ENCODE measurements at regions not wholly inside any gene's neighbourhood (a gene's known extent, or its start where the extent isn't known, plus 50 kb on each side); places are given as distances from the start of the nearest gene placed in this dataset.

DNA sequence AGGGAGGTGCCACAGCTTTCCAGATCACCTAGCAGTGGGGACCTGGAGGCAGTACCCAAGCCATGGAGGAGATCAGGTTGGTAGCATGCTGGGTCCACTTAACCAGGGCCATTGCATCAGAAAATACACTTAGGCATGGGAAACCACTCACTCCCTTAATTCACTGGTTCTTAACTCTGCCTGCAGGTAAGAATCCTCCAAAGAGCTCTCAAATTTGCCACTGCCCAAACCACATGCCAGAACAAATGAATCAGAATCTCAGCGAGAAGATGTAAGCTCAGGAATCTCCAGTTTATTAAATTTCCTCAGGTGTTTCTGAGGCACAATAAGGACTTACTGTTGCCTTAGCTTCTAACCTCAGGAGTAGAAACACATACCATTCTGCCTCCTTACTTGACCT is 327.7 kb upstream of the RASGEF1B start:
- Histone ChIP-seq H3K4me1 (no peaks in the 10 kb centered on the region), H3K4me3 (no peak overlapping the region), H3K27me3 (no peaks in the 10 kb centered on the region), H3K36me3 (no peaks in the 10 kb centered on the region), H3K9me3 (no peaks in the 10 kb centered on the region), H3K27ac (no peak overlapping the region)
- 46 to 100% methylated on average over 1 of the region's 1 CpG for WGBS, 2 donors
- no peak for DNase-seq
- intact Hi-C loops (cut with DNase I), result no loop called here
- no peak for TF ChIP-seq POLR2A (IDR thresholded peaks at IDR 0.05)
- TF ChIP-seq, protein P1, sequence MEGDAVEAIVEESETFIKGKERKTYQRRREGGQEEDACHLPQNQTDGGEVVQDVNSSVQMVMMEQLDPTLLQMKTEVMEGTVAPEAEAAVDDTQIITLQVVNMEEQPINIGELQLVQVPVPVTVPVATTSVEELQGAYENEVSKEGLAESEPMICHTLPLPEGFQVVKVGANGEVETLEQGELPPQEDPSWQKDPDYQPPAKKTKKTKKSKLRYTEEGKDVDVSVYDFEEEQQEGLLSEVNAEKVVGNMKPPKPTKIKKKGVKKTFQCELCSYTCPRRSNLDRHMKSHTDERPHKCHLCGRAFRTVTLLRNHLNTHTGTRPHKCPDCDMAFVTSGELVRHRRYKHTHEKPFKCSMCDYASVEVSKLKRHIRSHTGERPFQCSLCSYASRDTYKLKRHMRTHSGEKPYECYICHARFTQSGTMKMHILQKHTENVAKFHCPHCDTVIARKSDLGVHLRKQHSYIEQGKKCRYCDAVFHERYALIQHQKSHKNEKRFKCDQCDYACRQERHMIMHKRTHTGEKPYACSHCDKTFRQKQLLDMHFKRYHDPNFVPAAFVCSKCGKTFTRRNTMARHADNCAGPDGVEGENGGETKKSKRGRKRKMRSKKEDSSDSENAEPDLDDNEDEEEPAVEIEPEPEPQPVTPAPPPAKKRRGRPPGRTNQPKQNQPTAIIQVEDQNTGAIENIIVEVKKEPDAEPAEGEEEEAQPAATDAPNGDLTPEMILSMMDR (IDR thresholded peaks at IDR 0.05), result no peak

DNA sequence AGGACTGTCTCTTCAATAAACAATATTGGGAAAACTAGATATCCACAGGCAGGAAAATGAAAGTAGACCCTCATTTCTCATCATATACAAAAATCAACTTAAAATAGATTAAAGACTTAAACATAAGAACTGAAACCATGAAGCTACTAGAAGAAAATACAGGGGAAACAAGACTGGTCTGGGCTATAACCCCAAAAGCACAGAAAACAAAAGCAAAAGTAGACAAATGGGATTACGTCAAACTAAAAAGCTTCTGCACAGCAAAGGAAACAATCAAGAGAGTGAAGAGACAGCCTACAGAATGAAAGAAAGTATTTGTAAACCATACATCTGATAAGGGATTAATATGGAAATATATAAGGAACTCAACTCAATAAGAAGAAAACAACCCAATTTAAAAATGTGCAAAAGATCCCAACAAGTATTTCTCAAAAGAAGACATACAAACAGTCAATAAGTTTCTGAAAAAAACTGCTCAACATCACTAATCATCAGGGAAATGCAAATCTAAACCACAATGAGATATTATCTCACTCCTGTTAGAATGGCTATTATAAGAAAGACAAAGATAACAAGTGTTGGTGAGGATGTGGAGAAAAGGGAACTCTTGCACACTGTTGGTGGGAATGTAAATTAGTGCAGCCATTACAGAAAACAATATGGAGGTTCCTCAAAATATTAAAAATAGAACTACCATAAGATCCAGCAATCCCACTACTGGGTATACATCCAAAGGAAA is 325.3 kb upstream of the RASGEF1B start:
- H3K4me1 ChIP-seq, result no peaks in the 10 kb centered on the region
- H3K27ac ChIP-seq, result no peak overlapping the region
- H3K36me3 ChIP-seq, result no peaks in the 10 kb centered on the region
- TF ChIP-seq POLR2A (IDR thresholded peaks at IDR 0.05), result no peak
- TF ChIP-seq, protein P1 (IDR thresholded peaks at IDR 0.05), result no peak
- no peaks in the 10 kb centered on the region for H3K27me3 ChIP-seq
- H3K9me3 ChIP-seq, result no peaks in the 10 kb centered on the region
- WGBS, 2 donors, result 94 to 100% methylated on average over 1 of the region's 1 CpG
- no peak overlapping the region for H3K4me3 ChIP-seq
- DNase-seq, result no peak
- intact Hi-C loops (cut with DNase I), result no loop called here

DNA sequence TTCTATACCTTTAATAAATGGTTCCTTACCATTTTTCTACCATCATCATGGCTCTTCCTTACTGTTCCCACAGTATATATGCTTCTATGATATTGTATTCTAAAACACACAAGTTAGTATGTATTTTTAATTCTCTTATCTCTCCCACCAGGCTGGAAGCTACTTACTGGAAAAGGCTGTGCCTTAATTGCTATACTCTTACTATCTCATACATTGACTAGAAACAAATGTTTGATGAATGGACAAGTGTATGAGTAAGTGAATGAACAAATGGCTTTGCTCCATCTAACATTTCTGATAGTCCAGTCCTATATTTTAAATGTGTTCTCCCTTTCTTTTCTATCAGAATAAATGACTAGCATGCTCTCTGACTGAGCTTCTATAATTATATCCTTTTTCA is 320.8 kb upstream of the RASGEF1B start:
- intact Hi-C loops (cut with DNase I), result no loop called here

DNA sequence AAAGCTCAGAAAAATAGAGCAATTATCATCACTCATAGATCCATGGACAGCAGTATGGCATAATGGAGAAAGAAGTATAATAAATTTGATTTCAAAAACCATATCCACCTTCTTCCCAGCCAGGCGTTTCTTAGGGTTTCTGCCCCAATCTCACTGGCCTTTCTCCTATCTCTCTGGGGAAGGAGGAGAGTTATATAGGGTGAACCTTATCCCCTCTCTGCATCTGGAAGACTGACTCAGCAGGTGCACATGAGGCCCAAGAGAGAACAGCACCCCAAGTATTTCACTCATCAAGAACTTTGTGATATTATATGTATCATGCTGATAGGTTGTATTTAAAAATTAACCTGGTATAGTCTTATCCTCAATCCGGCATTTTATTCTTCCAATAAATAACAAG is 318.8 kb upstream of the RASGEF1B start:
- Histone ChIP-seq H3K36me3 (no peaks in the 10 kb centered on the region), H3K27ac (no peak overlapping the region), H3K4me3 (no peak overlapping the region), H3K27me3 (no peaks in the 10 kb centered on the region), H3K4me1 (peaks cover 0 to 10% (median 3%) of the 10 kb centered on the region in 3 donors), H3K9me3 (no peaks in the 10 kb centered on the region)
- 39 to 71% methylated on average over 2 of the region's 2 CpGs for WGBS, 2 donors
- intact Hi-C loops (cut with DNase I), result no loop called here
- TF ChIP-seq, protein P1 (IDR thresholded peaks at IDR 0.05), result no peak
- TF ChIP-seq POLR2A (IDR thresholded peaks at IDR 0.05), result no peak
- no peak for DNase-seq

More for the DNA sequence above, 320.8 kb upstream of the RASGEF1B start:
- TF ChIP-seq, protein P1 (IDR thresholded peaks at IDR 0.05), result no peak
- no peak for TF ChIP-seq POLR2A (IDR thresholded peaks at IDR 0.05)
- no peak overlapping the region for H3K27ac ChIP-seq
- H3K4me1 ChIP-seq, result no peaks in the 10 kb centered on the region
- H3K36me3 ChIP-seq, result no peaks in the 10 kb centered on the region
- H3K9me3 ChIP-seq, result no peaks in the 10 kb centered on the region
- no peak for DNase-seq
- no peaks in the 10 kb centered on the region for H3K27me3 ChIP-seq
- no peak overlapping the region for H3K4me3 ChIP-seq

DNA sequence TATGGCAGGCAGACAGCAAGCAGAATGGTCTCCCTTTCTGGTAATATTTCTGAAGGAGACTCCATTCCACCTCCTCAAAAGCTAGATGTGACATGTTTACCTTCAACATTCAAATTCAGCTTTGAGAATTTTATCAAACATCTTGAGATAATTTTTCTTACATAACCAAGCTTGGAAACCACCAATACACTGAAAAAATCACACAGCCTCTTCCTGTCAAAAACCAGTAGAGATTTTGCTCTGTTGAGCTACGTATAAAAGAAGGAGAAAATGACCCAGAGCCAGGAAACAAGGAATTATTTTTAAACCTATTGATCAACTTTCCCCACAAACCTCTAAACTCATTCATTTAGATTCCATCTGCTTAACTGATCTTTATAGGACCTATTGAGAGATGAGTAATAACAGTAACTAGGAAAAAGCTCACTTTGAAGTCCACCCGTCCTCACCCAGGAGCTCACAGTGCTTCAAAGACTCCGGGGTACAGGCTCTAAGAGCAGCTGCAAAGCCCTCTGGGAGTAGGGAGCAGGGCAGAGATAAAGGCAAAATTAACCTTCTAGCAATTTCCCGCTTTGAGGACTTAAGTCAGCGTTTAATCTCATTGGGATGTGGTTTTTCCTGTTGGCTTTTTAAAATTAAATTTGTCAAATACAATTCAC is 318.2 kb upstream of the RASGEF1B start:
- no peaks in the 10 kb centered on the region for H3K36me3 ChIP-seq
- WGBS, 2 donors, result 74 to 76% methylated on average over 5 of the region's 5 CpGs
- H3K27ac ChIP-seq, result no peak overlapping the region
- intact Hi-C loops (cut with DNase I), result no loop called here
- no peaks in the 10 kb centered on the region for H3K27me3 ChIP-seq
- no peaks in the 10 kb centered on the region for H3K9me3 ChIP-seq
- no peak for DNase-seq
- H3K4me1 ChIP-seq, result peaks cover 0 to 10% (median 3%) of the 10 kb centered on the region in 3 donors
- no peak overlapping the region for H3K4me3 ChIP-seq
- TF ChIP-seq, protein P1 (IDR thresholded peaks at IDR 0.05), result no peak
- TF ChIP-seq POLR2A (IDR thresholded peaks at IDR 0.05), result no peak

All from esophagus squamous epithelium (tissue), 5 donors.